Transverse colon (tissue), 4 donors: ENCODE measurements at regions not wholly inside any gene's neighbourhood (a gene's known extent, or its start where the extent isn't known, plus 50 kb on each side); places are given as distances from the start of the nearest gene placed in this dataset.
"Not testable (repeated sequence)": the region's sequence is repeated elsewhere in the genome, so short reads cannot be mapped to it uniquely, and the experiment has no call there.

Source experiments
- CTCF ChIP-seq, 5 experiments: fragments of 200-600 bp in 3 of 5; fragments of 450-650 bp in 2 of 5; sonication (generic) in 3 of 5; IDR thresholded peaks; 1 replicate in 2 of 5; 2 replicates in 3 of 5; pipeline ENCODE4 v1.5.1; 2016 to 2017; ENCODE audit warnings: antibody characterized with exemption in 5 of 5, inconsistent platforms in 3 of 5, mild to moderate bottlenecking in 2 of 5, moderate library complexity in 1 of 5
- POLR2A ChIP-seq: fragments of 450-650 bp; IDR thresholded peaks from one replicate; pipeline ENCODE4 v1.6.1; 2016; ENCODE audit warnings: antibody characterized with exemption, mild to moderate bottlenecking, moderate library complexity
- POLR2AphosphoS5 ChIP-seq, 3 donors: sonication (generic); formaldehyde crosslinking; IDR thresholded peaks; one replicate each; pipeline ENCODE4 v1.6.1; 2016; ENCODE audit warnings: antibody characterized with exemption in 3 of 3

- not testable (repeated sequence) for TF ChIP-seq POLR2A; CTCF (IDR thresholded peaks at IDR 0.05); POLR2AphosphoS5 (IDR thresholded peaks at IDR 0.05)
Measured at GRCh38 chr1:121040974-121041373, 143.2 kb downstream of the FAM72B start.
